Mesenchymal stem cell (in vitro differentiated cells and primary cell): ENCODE measurements at regions not wholly inside any gene's neighbourhood (a gene's known extent, or its start where the extent isn't known, plus 50 kb on each side); places are given as distances from the start of the nearest gene placed in this dataset.
A peak's percentile ranks its signal among the peaks of the same experiment; 100 is the strongest.

Experiments
- DNase-seq: peaks from one replicate; pipeline ENCODE4 v3.0.0-alpha.2; 2013
- H2AFZ ChIP-seq: one replicate; pipeline ENCODE4 v1.6.1; 2013; ENCODE audit warnings: low read depth, mild to moderate bottlenecking, control low read depth, inconsistent platforms, low read length, moderate library complexity
- H2AK5ac ChIP-seq: 2 replicates; pipeline ENCODE4 v1.6.1; 2013; ENCODE audit warnings: low read length, moderate library complexity, mild to moderate bottlenecking, inconsistent platforms; ENCODE audit not compliant: severe bottlenecking
- H2BK120ac ChIP-seq: one replicate; pipeline ENCODE4 v1.6.1; 2013; ENCODE audit warnings: low read depth, mild to moderate bottlenecking, inconsistent platforms, low read length, moderate library complexity
- H2BK12ac ChIP-seq, 2 experiments: one replicate each; pipeline ENCODE4 v1.6.1; 2013; ENCODE audit warnings: inconsistent platforms in 2 of 2, low read length in 2 of 2, mild to moderate bottlenecking in 2 of 2, moderate library complexity in 2 of 2, control low read depth in 1 of 2
- H2BK15ac ChIP-seq: one replicate; pipeline ENCODE4 v1.6.1; 2013; ENCODE audit warnings: mild to moderate bottlenecking, low read depth, inconsistent platforms; ENCODE audit not compliant: poor library complexity, severe bottlenecking
- H2BK5ac ChIP-seq: 2 replicates; pipeline ENCODE4 v1.6.1; 2013; ENCODE audit warnings: low read depth, mild to moderate bottlenecking, low read length, control low read depth, inconsistent platforms; ENCODE audit not compliant: poor library complexity, severe bottlenecking
- H3K14ac ChIP-seq, 2 experiments: one replicate each; pipeline ENCODE4 v1.6.1; 2013; ENCODE audit warnings: inconsistent platforms in 2 of 2, low read length in 2 of 2, control low read depth in 1 of 2, mild to moderate bottlenecking in 1 of 2, moderate library complexity in 1 of 2
- H3K18ac ChIP-seq, 2 experiments: one replicate each; pipeline ENCODE4 v1.6.1; 2013; ENCODE audit warnings: inconsistent platforms in 2 of 2, low read length in 2 of 2, control low read depth in 1 of 2, low read depth in 1 of 2, mild to moderate bottlenecking in 1 of 2
- H3K23ac ChIP-seq, 2 experiments: one replicate each; pipeline ENCODE4 v1.6.1; 2013; ENCODE audit warnings: inconsistent platforms in 2 of 2, low read length in 2 of 2, mild to moderate bottlenecking in 2 of 2, moderate library complexity in 2 of 2, control low read depth in 1 of 2
- H3K27ac ChIP-seq: 2 replicates; pipeline ENCODE4 v1.5.1; 2013; ENCODE audit warnings: mild to moderate bottlenecking, moderate library complexity, low read length, control low read depth, inconsistent platforms; ENCODE audit not compliant: poor library complexity, severe bottlenecking
- H3K27me3 ChIP-seq, 2 experiments: 2 replicates each; pipeline versions ENCODE4 v1.6.1 to v1.7.0; 2013; ENCODE audit warnings: low read length in 2 of 2, mild to moderate bottlenecking in 2 of 2, moderate library complexity in 2 of 2, control low read depth in 1 of 2, inconsistent platforms in 1 of 2; ENCODE audit not compliant: control insufficient read depth in 1 of 2, insufficient read depth in 1 of 2
- H3K36me3 ChIP-seq, 2 experiments: 2 replicates each; pipeline versions ENCODE4 v1.6.1 to v1.7.0; 2013; ENCODE audit warnings: low read length in 2 of 2, control low read depth in 1 of 2, inconsistent platforms in 1 of 2, low read depth in 1 of 2, mild to moderate bottlenecking in 1 of 2; ENCODE audit not compliant: insufficient read depth in 2 of 2, control insufficient read depth in 1 of 2
- H3K4ac ChIP-seq, 2 experiments: one replicate each; pipeline ENCODE4 v1.6.1; 2013; ENCODE audit warnings: inconsistent platforms in 2 of 2, low read length in 2 of 2, mild to moderate bottlenecking in 2 of 2, moderate library complexity in 2 of 2, control low read depth in 1 of 2, low read depth in 1 of 2
- H3K4me1 ChIP-seq: 2 replicates; pipeline ENCODE4 v1.6.1; 2013; ENCODE audit warnings: low read depth, low read length, control low read depth; ENCODE audit not compliant: control insufficient read depth, insufficient read depth
- H3K4me2 ChIP-seq: 2 replicates; pipeline ENCODE4 v1.6.1; 2013; ENCODE audit warnings: low read length, mild to moderate bottlenecking, inconsistent platforms; ENCODE audit not compliant: poor library complexity, severe bottlenecking
- H3K4me3 ChIP-seq, 2 experiments: 2 replicates each; pipeline versions ENCODE4 v1.5.1 to v1.7.0; 2013; ENCODE audit warnings: low read length in 2 of 2, mild to moderate bottlenecking in 2 of 2, control low read depth in 1 of 2, low read depth in 1 of 2; ENCODE audit not compliant: insufficient read depth in 1 of 2
- H3K79me1 ChIP-seq: replicated peaks from 2 replicates; pipeline ENCODE4 v1.6.1; 2013; ENCODE audit warnings: mild to moderate bottlenecking, control low read depth, low read length, inconsistent platforms; ENCODE audit not compliant: poor library complexity, severe bottlenecking
- H3K9ac ChIP-seq: 2 replicates; pipeline ENCODE4 v1.7.0; 2013; ENCODE audit warnings: mild to moderate bottlenecking, low read length, moderate library complexity
- H3K9me3 ChIP-seq: 2 replicates; pipeline ENCODE4 v1.7.0; 2013; ENCODE audit warnings: mild to moderate bottlenecking, low read length; ENCODE audit not compliant: control insufficient read depth
- H4K8ac ChIP-seq: one replicate; pipeline ENCODE4 v1.6.1; 2013; ENCODE audit warnings: inconsistent platforms, mild to moderate bottlenecking, low read length, moderate library complexity
- H4K91ac ChIP-seq: one replicate; pipeline ENCODE4 v1.6.1; 2013; ENCODE audit warnings: mild to moderate bottlenecking, low read length, inconsistent platforms
- WGBS: methylation state at CpG from one replicate; pipeline ENCODE4 v1.1.7; 2013; ENCODE audit warnings: mixed read lengths; 5-methylcytosine and 5-hydroxymethylcytosine counted together

- WGBS, result 81% methylated on average over 4 of the region's 4 CpGs
These were observed 691.6 kb upstream of the CELF2 start for GRCh38 chr10:10326116-10326515.

GRCh38 chr10:10327934-10328333 lies 689.7 kb upstream of the CELF2 start:
- Histone ChIP-seq H3K23ac (no peak overlapping the region), H3K4me2 (no peak overlapping the region), H3K4me1 (no peaks in the 10 kb centered on the region), H4K91ac (no peak overlapping the region), H3K79me1 (no peaks in the 10 kb centered on the region), H3K9me3 (no peaks in the 10 kb centered on the region), H3K14ac (no peak overlapping the region), H3K4me3 (no peak overlapping the region), H2BK120ac (no peak overlapping the region), H2BK12ac (peak overlapping the region in 1 of 2 experiments; percentile 11), H2BK15ac (no peak overlapping the region), H3K18ac (no peak overlapping the region), H3K27ac (no peak overlapping the region), H3K27me3 (no peaks in the 10 kb centered on the region), H3K9ac (no peak overlapping the region), H2AK5ac (no peak overlapping the region), H2BK5ac (no peak overlapping the region), H4K8ac (no peak overlapping the region), H3K36me3 (no peaks in the 10 kb centered on the region), H2AFZ (no peak overlapping the region), H3K4ac (no peak overlapping the region)
- 84% methylated on average over 4 of the region's 4 CpGs for WGBS
- DNase-seq, result no peak

More at GRCh38 chr10:10326116-10326515, 691.6 kb upstream of the CELF2 start:
- no peaks in the 10 kb centered on the region for H3K4me1 ChIP-seq
- H3K4me2 ChIP-seq, result no peak overlapping the region
- H2BK12ac ChIP-seq, result no peak overlapping the region
- no peak overlapping the region for H2AFZ ChIP-seq
- H2BK15ac ChIP-seq, result no peak overlapping the region
- H3K23ac ChIP-seq, result no peak overlapping the region
- no peak overlapping the region for H3K9ac ChIP-seq
- no peak overlapping the region for H4K8ac ChIP-seq
- H3K27me3 ChIP-seq, result no peaks in the 10 kb centered on the region
- H3K18ac ChIP-seq, result no peak overlapping the region
- no peak overlapping the region for H4K91ac ChIP-seq
- no peaks in the 10 kb centered on the region for H3K9me3 ChIP-seq
- no peak overlapping the region for H3K14ac ChIP-seq
- H3K4ac ChIP-seq, result no peak overlapping the region
- H3K79me1 ChIP-seq, result no peaks in the 10 kb centered on the region
- H3K36me3 ChIP-seq, result no peaks in the 10 kb centered on the region
- H2BK5ac ChIP-seq, result no peak overlapping the region
- DNase-seq, result peak; percentile 87
- no peak overlapping the region for H3K4me3 ChIP-seq
- H2AK5ac ChIP-seq, result no peak overlapping the region
- H2BK120ac ChIP-seq, result no peak overlapping the region
- no peak overlapping the region for H3K27ac ChIP-seq

- 78% methylated on average over 2 of the region's 5 CpGs for whole genome bisulfite sequencing
- H3K9ac ChIP-seq, result no peak overlapping the region
- no peak overlapping the region for H2BK12ac ChIP-seq
- no peak overlapping the region for H2AK5ac ChIP-seq
- no peak overlapping the region for H3K23ac ChIP-seq
- H2BK5ac ChIP-seq, result no peak overlapping the region
- peak; percentile 49 for DNase-seq
- H2AFZ ChIP-seq, result no peak overlapping the region
- H3K14ac ChIP-seq, result no peak overlapping the region
- H4K8ac ChIP-seq, result no peak overlapping the region
- H3K4ac ChIP-seq, result no peak overlapping the region
- H3K4me3 ChIP-seq, result no peak overlapping the region
- no peak overlapping the region for H2BK15ac ChIP-seq
- no peak overlapping the region for H4K91ac ChIP-seq
- no peaks in the 10 kb centered on the region for H3K36me3 ChIP-seq
- no peaks in the 10 kb centered on the region for H3K27me3 ChIP-seq
- H3K18ac ChIP-seq, result no peak overlapping the region
- no peaks in the 10 kb centered on the region for H3K4me1 ChIP-seq
- H3K79me1 ChIP-seq, result no peaks in the 10 kb centered on the region
- H3K9me3 ChIP-seq, result no peaks in the 10 kb centered on the region
- H3K4me2 ChIP-seq, result no peak overlapping the region
- H3K27ac ChIP-seq, result no peak overlapping the region
- no peak overlapping the region for H2BK120ac ChIP-seq
These were observed 687.3 kb upstream of the CELF2 start for GRCh38 chr10:10330418-10330817.

- Histone ChIP-seq H3K9ac (no peak overlapping the region), H3K23ac (no peak overlapping the region), H3K79me1 (no peaks in the 10 kb centered on the region), H3K9me3 (no peaks in the 10 kb centered on the region), H4K91ac (no peak overlapping the region), H2AFZ (no peak overlapping the region), H2BK12ac (no peak overlapping the region), H3K27ac (no peak overlapping the region), H2BK15ac (no peak overlapping the region), H3K4me1 (no peaks in the 10 kb centered on the region), H2BK120ac (no peak overlapping the region), H3K36me3 (no peaks in the 10 kb centered on the region), H3K4ac (no peak overlapping the region), H2AK5ac (no peak overlapping the region), H3K4me2 (no peak overlapping the region), H3K14ac (no peak overlapping the region), H2BK5ac (no peak overlapping the region), H3K18ac (no peak overlapping the region), H4K8ac (no peak overlapping the region), H3K4me3 (no peak overlapping the region), H3K27me3 (no peaks in the 10 kb centered on the region)
- 89% methylated on average over 2 of the region's 2 CpGs for WGBS
- peak; percentile 13 for DNase-seq
These were observed 684.9 kb upstream of the CELF2 start for GRCh38 chr10:10332786-10333185.
